ENCODE measurements at regions not wholly inside any gene's neighbourhood (a gene's known extent, or its start where the extent isn't known, plus 50 kb on each side); places are given as distances from the start of the nearest gene placed in this dataset.

DNA sequence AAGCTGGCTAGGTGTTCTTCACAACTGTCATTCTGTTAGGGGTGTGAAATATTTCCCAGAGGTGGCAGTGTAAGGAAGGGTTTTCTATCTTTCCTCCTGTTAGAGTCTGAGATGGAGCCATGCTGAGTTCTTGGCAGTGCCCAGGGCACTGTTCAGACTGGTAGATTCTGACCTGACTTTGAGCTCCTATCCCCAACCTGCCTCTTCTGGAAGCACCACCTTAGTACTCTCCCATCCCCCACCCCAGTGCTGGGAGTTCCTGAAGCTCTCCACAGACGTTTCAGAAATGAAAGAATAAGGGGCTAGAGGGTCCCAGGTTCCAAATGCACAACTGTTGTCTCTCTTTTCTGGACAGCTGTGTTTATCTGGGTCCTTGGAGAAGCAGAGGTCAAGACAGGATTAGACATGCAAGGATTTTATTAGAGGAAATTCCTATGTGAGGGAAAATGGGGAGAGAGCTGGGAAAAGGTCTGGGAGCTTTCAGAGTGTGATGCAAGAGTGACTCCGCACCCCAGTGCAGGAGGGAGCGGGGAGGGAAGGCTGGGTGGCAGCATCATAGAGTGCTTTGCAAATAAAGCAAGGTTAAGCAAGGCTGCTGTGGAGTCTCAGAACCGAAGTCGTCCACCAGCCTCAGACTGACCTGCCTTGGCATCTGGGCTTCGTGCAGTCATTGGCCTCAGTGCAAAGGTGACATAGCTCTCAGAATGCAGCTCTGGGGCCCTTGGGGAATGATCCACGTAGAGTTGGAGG, 75.5 kb downstream of the SLC4A3 start:
- TF ChIP-seq, protein P1, sequence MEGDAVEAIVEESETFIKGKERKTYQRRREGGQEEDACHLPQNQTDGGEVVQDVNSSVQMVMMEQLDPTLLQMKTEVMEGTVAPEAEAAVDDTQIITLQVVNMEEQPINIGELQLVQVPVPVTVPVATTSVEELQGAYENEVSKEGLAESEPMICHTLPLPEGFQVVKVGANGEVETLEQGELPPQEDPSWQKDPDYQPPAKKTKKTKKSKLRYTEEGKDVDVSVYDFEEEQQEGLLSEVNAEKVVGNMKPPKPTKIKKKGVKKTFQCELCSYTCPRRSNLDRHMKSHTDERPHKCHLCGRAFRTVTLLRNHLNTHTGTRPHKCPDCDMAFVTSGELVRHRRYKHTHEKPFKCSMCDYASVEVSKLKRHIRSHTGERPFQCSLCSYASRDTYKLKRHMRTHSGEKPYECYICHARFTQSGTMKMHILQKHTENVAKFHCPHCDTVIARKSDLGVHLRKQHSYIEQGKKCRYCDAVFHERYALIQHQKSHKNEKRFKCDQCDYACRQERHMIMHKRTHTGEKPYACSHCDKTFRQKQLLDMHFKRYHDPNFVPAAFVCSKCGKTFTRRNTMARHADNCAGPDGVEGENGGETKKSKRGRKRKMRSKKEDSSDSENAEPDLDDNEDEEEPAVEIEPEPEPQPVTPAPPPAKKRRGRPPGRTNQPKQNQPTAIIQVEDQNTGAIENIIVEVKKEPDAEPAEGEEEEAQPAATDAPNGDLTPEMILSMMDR (IDR thresholded peaks at IDR 0.05; ENCODE audit: poor library complexity, severe bottlenecking) = no peak
- TF ChIP-seq POLR2AphosphoS5 (IDR thresholded peaks at IDR 0.05) = no peak
